Fibroblast of villous mesenchyme (primary cell): ENCODE measurements at regions not wholly inside any gene's neighbourhood (a gene's known extent, or its start where the extent isn't known, plus 50 kb on each side); places are given as distances from the start of the nearest gene placed in this dataset.
"Not testable (repeated sequence)": the region's sequence is repeated elsewhere in the genome, so short reads cannot be mapped to it uniquely, and the experiment has no call there.

Experiments used
- DNase-seq: peaks from one replicate; pipeline ENCODE4 v3.0.0-alpha.2; 2010; ENCODE audit warnings: low read depth
- H3K4me3 ChIP-seq: 2 replicates; pipeline ENCODE4 v1.5.1; 2011; ENCODE audit warnings: low read depth, mild to moderate bottlenecking, low read length
- TF ChIP-seq, protein P1 (sequence below): IDR thresholded peaks from 2 replicates; pipeline ENCODE4 v1.5.1; 2012; ENCODE audit warnings: low read depth, mild to moderate bottlenecking, low read length; ENCODE audit not compliant: insufficient read depth

DNA sequence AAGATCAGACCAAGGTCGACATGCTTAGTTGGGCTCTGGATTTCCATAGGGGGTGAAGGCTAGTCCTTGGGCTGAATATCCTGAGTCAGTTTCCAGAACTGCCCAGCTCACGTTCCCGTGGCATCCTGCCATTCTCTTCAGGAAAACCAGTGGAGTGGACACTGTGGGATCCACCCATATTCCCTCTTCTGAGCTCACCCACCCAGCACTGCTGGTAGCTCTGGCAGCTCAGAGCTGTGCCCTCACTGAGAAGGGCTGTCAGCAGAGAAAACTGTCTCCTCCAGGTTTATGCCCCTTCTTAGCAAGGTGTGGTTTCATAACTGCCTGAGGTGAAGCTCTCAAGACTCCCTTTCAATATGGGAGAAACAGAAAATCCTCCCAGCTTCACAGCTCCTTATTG lies 111.7 kb downstream of the GGTLC2 start:
- no peak overlapping the region for H3K4me3 ChIP-seq
- no peak for DNase-seq
- TF ChIP-seq, protein P1, sequence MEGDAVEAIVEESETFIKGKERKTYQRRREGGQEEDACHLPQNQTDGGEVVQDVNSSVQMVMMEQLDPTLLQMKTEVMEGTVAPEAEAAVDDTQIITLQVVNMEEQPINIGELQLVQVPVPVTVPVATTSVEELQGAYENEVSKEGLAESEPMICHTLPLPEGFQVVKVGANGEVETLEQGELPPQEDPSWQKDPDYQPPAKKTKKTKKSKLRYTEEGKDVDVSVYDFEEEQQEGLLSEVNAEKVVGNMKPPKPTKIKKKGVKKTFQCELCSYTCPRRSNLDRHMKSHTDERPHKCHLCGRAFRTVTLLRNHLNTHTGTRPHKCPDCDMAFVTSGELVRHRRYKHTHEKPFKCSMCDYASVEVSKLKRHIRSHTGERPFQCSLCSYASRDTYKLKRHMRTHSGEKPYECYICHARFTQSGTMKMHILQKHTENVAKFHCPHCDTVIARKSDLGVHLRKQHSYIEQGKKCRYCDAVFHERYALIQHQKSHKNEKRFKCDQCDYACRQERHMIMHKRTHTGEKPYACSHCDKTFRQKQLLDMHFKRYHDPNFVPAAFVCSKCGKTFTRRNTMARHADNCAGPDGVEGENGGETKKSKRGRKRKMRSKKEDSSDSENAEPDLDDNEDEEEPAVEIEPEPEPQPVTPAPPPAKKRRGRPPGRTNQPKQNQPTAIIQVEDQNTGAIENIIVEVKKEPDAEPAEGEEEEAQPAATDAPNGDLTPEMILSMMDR = no peak

DNA sequence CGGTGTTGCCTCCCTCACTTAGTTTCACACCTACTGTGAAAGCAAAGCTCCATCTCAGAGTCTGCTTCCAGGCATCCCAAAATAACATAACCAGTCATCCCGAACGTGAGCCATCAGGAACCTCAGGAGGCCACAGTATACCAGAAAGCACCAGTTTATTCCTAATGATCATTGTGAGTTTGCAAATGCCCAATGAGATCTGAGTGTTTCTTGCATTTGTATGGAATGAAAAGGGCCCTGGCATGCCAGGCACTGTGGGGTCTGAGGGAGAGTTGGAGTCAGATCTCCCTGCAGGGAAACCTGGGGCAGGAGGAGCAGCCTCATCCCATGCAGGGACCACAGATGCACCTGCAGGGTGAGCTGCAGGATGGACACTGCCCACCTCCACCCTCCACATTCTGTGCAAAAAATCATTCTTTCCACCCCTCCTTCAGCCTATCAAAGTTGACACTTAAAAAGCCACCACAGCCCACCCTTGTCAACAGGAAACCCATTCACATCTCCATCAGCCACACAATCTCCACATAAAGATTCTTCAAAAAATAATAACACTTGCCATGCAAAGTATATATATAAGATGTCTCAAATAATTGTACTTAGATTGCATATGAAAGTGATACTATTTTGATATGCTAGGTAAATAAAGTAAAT lies 112.3 kb downstream of the GGTLC2 start:
- DNase-seq, H3K4me3 ChIP-seq: not testable (repeated sequence)

DNA sequence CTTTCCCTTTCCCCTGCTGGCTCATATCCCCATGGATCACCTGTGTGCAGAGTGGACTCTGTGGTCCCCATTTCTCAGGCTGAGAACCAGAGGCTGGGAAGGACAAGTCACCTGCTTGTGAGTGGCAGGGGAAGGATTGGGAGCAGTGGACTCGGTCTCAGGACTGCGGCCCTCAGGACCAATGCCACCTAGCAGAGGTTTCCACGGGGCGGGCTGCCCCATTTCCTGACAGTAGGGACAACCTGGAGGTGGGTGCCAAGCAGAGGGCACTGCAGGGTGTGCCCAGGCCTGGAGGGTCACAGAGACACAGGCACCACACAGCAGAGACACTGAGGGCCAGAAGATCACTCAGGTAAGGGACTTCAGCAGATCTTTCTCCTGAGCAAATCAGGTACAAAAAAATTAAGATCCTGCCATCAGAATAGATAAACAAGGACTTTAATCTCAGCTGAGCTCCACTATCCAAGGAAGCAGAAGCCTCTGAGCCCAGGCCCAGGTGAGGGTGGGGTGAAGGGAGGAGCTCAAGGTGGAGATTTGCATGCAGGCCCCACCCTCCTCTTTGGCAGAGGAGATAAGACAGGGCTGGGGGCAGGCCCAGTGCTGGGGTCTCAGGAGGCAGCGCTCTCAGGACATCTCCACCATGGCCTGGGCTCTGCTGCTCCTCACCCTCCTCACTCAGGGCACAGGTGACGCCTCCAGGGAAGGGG lies 113.8 kb downstream of the GGTLC2 start:
- DNase-seq, H3K4me3 ChIP-seq: not testable (repeated sequence)

DNA sequence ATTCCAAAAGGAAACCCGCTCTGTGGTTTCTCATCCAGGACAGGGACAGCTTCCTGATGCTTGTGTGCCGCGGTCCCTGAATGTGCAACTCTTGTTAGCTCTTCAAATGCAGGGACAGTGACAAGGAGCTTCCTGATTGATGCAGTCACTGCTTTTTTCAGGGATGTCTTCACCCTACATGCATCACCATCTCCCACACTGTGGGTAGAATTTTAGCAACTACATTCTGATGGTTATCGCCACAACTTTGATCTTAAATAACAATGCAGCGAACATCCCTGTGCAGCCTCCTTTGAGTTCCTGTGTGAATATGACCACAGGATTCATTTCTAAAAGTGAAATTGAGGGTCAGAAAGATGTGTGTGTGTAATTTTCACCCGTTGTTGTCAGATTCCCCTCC lies 115.0 kb downstream of the GGTLC2 start:
- H3K4me3 ChIP-seq = no peak overlapping the region
- TF ChIP-seq, protein P1 = no peak
- no peak for DNase-seq

DNA sequence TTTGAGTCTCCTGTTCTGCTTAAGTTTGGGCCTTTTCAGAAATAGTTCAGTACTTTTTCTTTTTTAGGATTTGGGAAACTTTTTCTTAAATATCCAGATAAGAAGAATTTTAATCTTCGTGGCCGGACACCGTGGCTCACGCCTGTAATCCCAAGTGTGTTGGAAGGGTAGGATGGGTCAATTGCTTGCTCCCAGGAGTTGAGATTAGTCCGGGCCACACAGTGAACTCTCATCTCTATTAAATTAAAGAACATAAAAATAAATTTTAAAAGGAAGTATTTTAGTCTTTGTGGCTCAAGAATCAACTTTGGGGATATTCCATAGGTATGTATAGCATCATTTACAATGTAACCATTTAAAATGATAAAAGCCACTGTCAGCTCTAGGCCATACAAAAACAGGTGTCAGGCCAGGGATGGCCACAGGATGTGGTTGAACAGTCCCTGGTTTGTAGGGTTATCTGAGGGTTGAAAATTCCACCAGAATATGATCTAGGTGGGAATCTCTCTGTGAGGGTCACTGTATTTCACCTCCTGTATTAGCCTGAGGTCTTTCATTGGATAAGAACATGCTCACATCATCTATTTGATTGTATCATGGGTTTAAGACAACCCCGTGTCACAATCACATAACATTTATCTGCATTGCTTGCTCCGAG lies 115.6 kb downstream of the GGTLC2 start:
- TF ChIP-seq, protein P1 = no peak
- H3K4me3 ChIP-seq = no peak overlapping the region
- DNase-seq = no peak

DNA sequence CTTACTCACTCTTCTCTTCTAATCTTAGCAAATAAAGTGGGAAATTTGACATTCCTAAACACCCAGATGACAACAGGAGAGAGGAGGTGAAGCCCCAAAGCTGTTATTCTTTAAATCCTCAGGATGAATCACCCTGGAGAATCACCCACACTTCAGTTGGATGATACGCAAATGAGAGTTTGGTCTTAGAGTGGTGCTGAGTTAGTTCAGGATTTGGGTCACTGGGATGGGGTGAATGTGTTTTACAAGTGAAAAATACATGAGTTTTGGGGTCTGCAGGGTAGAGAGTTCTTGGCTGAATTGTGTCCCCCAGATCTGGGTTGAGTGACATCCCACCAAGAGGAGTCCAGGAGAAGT lies 117.2 kb downstream of the GGTLC2 start:
- H3K4me3 ChIP-seq = no peak overlapping the region
- no peak for DNase-seq
- TF ChIP-seq, protein P1 = no peak

DNA sequence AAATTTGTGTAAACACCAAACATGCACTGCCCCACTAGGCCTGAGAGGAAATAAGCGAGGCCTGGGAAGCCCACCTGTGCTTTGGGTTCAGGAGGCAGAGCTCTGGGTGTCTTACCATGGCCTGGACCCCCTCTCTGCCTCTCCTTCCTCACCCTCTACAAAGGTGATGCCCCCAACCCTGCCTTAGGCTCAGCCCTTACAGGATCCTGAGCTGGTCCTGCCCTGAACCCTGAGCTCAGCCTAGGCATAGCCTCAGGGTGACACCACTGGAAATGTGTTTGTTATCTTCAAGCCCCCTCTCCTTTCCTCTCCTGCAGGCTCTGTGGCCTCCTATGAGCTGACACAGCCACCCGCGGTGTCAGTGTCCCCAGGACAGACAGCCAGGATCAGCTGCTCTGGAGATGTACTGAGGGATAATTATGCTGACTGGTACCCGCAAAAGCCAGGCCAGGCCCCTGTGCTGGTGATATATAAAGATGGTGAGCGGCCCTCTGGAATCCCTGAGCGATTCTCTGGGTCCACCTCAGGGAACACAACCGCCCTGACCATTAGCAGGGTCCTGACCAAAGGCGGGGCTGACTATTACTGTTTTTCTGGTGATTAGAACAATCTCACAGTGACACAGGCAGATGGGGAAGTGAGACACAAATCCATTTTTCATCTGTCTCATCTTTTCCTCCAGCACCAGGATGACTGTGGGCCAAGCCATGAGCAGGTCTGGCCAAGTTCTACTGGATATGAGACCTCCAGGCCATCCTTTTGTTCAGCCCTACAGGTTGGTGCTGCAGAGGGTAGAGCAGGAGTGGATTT lies 117.8 kb downstream of the GGTLC2 start:
- TF ChIP-seq, protein P1 = no peak
- DNase-seq = no peak
- no peak overlapping the region for H3K4me3 ChIP-seq
